ENCODE measurements at regions not wholly inside any gene's neighbourhood (a gene's known extent, or its start where the extent isn't known, plus 50 kb on each side); places are given as distances from the start of the nearest gene placed in this dataset.

DNA sequence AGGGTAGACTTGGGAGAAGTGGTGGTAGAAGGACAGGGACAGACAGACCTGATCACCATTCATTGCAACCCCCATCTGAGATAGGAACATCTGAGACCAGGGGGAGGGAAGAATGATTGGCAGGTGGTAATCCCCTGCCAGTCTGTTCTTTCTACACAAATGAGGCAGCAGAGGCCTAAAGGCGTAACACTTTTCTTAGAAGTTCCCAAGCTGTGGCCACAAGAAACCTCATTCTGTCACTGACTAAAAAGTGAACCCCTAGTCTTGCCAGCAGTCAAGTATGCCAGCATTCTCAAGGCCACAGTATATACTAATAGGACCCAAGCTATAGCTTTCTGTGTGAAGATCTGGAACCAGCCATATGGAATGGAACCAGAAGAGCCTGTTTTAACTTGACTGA is 638.0 kb downstream of the KCNT2 start:
- Histone ChIP-seq H3K9me3 (no peaks in the 10 kb centered on the region), H3K27ac (no peak overlapping the region), H3K4me1 (no peaks in the 10 kb centered on the region), H3K4me2 (no peak overlapping the region), H3K4me3 (no peak overlapping the region)
- WGBS (ENCODE audit: missing lambda C conversion rate) = 64% methylated on average over 1 of the region's 1 CpG
- FAIRE-seq = no peak
- ATAC-seq = no peak
- CTCF ChIA-PET = no interaction called here
- DNase-seq (ENCODE audit: low read depth in 1 of 2, low spot score in 1 of 2) = no peak
- no peak for TF ChIP-seq EP300 (IDR thresholded peaks at IDR 0.05)
- TF ChIP-seq, protein P1, sequence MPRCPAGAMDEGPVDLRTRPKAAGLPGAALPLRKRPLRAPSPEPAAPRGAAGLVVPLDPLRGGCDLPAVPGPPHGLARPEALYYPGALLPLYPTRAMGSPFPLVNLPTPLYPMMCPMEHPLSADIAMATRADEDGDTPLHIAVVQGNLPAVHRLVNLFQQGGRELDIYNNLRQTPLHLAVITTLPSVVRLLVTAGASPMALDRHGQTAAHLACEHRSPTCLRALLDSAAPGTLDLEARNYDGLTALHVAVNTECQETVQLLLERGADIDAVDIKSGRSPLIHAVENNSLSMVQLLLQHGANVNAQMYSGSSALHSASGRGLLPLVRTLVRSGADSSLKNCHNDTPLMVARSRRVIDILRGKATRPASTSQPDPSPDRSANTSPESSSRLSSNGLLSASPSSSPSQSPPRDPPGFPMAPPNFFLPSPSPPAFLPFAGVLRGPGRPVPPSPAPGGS (IDR thresholded peaks at IDR 0.05) = no peak
- POLR2A ChIA-PET = no interaction called here

DNA sequence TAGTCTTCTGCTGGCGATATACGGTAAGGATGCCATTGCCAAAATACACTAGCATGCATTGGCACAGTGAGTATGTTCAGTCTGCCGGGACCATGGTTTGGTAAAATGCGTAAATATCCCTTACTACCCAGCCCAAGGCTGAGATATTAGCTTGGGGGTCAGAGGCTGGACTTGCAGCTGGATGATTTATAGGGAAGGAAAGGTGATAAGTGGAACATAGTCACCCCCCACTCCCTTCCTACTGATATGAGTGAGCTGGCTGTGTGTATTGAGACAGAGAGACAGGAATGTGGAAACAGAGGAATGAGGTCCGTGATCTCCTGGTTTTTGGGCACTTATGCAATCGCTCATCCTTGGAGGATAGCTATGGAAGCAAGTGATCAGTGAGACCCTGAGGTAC is 642.8 kb downstream of the KCNT2 start:
- FAIRE-seq = no peak
- TF ChIP-seq NFE2L2 (conservative IDR thresholded peaks at IDR 0.05; ENCODE audit: low read length) = no peak
- TF ChIP-seq MAZ (IDR thresholded peaks at IDR 0.05; ENCODE audit: borderline replicate concordance, low read depth, low read length) = no peak

DNA sequence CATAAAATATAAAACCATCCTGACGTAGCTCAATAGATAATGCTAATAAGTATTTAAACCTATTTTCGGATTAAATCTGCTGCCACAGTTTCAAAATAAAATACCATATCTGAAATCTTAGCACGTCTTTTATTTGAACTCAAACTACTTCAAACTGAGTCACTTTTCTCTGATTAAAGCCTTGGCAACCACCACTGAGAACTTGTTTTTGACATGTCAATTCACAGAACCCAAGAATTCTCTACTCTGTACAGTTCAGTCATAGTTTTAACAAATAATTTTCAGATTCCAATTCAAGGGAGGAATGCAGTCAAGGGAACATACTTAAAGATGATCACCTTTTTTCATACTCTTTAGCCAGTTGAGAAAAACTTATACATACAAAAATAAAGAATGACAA is 643.2 kb downstream of the KCNT2 start:
- WGBS (ENCODE audit: missing lambda C conversion rate) = 37% methylated on average over 3 of the region's 3 CpGs

More for the DNA sequence above, 642.8 kb downstream of the KCNT2 start:
- no peak overlapping the region for H3K27ac ChIP-seq
- DNase-seq (ENCODE audit: low read depth in 1 of 2, low spot score in 1 of 2) = no peak
- ATAC-seq = no peak
- CTCF ChIA-PET = no interaction called here
- H3K9me3 ChIP-seq = no peaks in the 10 kb centered on the region
- no peak overlapping the region for H3K4me3 ChIP-seq
- WGBS (ENCODE audit: missing lambda C conversion rate) = 50% methylated on average over 6 of the region's 6 CpGs
- POLR2A ChIA-PET = no interaction called here
- no peaks in the 10 kb centered on the region for H3K4me1 ChIP-seq
- no peak overlapping the region for H3K4me2 ChIP-seq

DNA sequence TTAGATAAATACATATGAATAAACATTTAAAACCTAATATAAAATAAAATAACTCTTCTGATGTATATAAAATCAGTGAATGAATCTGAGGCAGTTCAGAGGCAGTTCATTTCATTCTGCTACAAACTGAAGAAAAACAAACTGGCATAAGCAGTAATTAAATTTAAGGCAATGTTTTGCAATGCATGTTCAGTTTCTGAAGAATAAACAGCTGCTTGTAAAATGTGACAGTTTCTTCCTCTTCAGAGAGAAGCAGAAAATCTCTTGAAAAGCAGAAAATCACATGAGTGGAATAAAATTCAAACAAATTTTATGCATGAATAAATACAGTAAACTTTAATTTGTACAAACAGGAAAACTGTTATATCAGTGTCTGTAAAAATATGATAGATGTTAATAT is 643.7 kb downstream of the KCNT2 start:
- DNase-seq (ENCODE audit: low read depth in 1 of 2, low spot score in 1 of 2) (no peak), FAIRE-seq (no peak), ATAC-seq (no peak)
- H3K4me2 ChIP-seq = no peak overlapping the region
- ChIA-PET CTCF (no interaction called here), POLR2A (no interaction called here)
- H3K9me3 ChIP-seq = no peaks in the 10 kb centered on the region
- no peak overlapping the region for H3K27ac ChIP-seq
- no peak overlapping the region for H3K4me3 ChIP-seq
- H3K4me1 ChIP-seq = no peaks in the 10 kb centered on the region
- TF ChIP-seq, protein P2, sequence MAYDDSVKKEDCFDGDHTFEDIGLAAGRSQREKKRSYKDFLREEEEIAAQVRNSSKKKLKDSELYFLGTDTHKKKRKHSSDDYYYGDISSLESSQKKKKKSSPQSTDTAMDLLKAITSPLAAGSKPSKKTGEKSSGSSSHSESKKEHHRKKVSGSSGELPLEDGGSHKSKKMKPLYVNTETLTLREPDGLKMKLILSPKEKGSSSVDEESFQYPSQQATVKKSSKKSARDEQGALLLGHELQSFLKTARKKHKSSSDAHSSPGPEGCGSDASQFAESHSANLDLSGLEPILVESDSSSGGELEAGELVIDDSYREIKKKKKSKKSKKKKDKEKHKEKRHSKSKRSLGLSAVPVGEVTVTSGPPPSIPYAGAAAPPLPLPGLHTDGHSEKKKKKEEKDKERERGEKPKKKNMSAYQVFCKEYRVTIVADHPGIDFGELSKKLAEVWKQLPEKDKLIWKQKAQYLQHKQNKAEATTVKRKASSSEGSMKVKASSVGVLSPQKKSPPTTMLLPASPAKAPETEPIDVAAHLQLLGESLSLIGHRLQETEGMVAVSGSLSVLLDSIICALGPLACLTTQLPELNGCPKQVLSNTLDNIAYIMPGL (CRISPR knock-in tag; IDR thresholded peaks at IDR 0.05; ENCODE audit: borderline replicate concordance) = no peak
- TF ChIP-seq EP300 (IDR thresholded peaks at IDR 0.05) (no peak), FOSL2 (IDR thresholded peaks at IDR 0.05) (no peak), FOSL2 (CRISPR knock-in tag; IDR thresholded peaks at IDR 0.05) (no peak), RCOR1 (IDR thresholded peaks at IDR 0.05; ENCODE audit: low read depth, low read length) (no peak), MAFK (IDR thresholded peaks at IDR 0.05; ENCODE audit: partially characterized antibody) (no peak), CHD2 (IDR thresholded peaks at IDR 0.05; ENCODE audit: low read length, partially characterized antibody) (no peak), FOXS1 (CRISPR knock-in tag; IDR thresholded peaks at IDR 0.05) (no peak), TP53 (CRISPR knock-in tag; IDR thresholded peaks at IDR 0.05) (no peak), EHMT2 (IDR thresholded peaks at IDR 0.05; ENCODE audit: low read depth) (no peak), RARB (CRISPR knock-in tag; IDR thresholded peaks at IDR 0.05) (no peak), RAD21 (conservative IDR thresholded peaks at IDR 0.05 in 1 of 2, IDR thresholded peaks at IDR 0.05 in 1 of 2) (no peak), HOXA7 (CRISPR knock-in tag; IDR thresholded peaks at IDR 0.05) (no peak), EHF (CRISPR knock-in tag; IDR thresholded peaks at IDR 0.05) (no peak)
- TF ChIP-seq, protein P3, sequence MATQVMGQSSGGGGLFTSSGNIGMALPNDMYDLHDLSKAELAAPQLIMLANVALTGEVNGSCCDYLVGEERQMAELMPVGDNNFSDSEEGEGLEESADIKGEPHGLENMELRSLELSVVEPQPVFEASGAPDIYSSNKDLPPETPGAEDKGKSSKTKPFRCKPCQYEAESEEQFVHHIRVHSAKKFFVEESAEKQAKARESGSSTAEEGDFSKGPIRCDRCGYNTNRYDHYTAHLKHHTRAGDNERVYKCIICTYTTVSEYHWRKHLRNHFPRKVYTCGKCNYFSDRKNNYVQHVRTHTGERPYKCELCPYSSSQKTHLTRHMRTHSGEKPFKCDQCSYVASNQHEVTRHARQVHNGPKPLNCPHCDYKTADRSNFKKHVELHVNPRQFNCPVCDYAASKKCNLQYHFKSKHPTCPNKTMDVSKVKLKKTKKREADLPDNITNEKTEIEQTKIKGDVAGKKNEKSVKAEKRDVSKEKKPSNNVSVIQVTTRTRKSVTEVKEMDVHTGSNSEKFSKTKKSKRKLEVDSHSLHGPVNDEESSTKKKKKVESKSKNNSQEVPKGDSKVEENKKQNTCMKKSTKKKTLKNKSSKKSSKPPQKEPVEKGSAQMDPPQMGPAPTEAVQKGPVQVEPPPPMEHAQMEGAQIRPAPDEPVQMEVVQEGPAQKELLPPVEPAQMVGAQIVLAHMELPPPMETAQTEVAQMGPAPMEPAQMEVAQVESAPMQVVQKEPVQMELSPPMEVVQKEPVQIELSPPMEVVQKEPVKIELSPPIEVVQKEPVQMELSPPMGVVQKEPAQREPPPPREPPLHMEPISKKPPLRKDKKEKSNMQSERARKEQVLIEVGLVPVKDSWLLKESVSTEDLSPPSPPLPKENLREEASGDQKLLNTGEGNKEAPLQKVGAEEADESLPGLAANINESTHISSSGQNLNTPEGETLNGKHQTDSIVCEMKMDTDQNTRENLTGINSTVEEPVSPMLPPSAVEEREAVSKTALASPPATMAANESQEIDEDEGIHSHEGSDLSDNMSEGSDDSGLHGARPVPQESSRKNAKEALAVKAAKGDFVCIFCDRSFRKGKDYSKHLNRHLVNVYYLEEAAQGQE (IDR thresholded peaks at IDR 0.05) = no peak
- TF ChIP-seq, protein P4, sequence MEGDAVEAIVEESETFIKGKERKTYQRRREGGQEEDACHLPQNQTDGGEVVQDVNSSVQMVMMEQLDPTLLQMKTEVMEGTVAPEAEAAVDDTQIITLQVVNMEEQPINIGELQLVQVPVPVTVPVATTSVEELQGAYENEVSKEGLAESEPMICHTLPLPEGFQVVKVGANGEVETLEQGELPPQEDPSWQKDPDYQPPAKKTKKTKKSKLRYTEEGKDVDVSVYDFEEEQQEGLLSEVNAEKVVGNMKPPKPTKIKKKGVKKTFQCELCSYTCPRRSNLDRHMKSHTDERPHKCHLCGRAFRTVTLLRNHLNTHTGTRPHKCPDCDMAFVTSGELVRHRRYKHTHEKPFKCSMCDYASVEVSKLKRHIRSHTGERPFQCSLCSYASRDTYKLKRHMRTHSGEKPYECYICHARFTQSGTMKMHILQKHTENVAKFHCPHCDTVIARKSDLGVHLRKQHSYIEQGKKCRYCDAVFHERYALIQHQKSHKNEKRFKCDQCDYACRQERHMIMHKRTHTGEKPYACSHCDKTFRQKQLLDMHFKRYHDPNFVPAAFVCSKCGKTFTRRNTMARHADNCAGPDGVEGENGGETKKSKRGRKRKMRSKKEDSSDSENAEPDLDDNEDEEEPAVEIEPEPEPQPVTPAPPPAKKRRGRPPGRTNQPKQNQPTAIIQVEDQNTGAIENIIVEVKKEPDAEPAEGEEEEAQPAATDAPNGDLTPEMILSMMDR (IDR thresholded peaks at IDR 0.05) = no peak

More for the DNA sequence above, 643.2 kb downstream of the KCNT2 start:
- CTCF ChIA-PET = no interaction called here
- DNase-seq (ENCODE audit: low read depth in 1 of 2, low spot score in 1 of 2) = no peak
- Histone ChIP-seq H3K4me2 (no peak overlapping the region), H3K27ac (no peak overlapping the region), H3K4me3 (no peak overlapping the region), H3K4me1 (no peaks in the 10 kb centered on the region), H3K9me3 (no peaks in the 10 kb centered on the region)
- no peak for ATAC-seq
- POLR2A ChIA-PET = no interaction called here
- TF ChIP-seq SREBF2 (IDR thresholded peaks at IDR 0.05) = no peak
- no peak for TF ChIP-seq RCOR1 (IDR thresholded peaks at IDR 0.05; ENCODE audit: low read depth, low read length)
- TF ChIP-seq CHD2 (IDR thresholded peaks at IDR 0.05; ENCODE audit: low read length, partially characterized antibody) = no peak
- no peak for TF ChIP-seq JUN (IDR thresholded peaks at IDR 0.05)
- no peak for TF ChIP-seq TFCP2L1 (CRISPR knock-in tag; IDR thresholded peaks at IDR 0.05)
- FAIRE-seq = no peak

Measured in A549 (cell line).